Hepatocyte (in vitro differentiated cells): ENCODE measurements at regions not wholly inside any gene's neighbourhood (a gene's known extent, or its start where the extent isn't known, plus 50 kb on each side); places are given as distances from the start of the nearest gene placed in this dataset.

Experiments used
- DNase-seq: peaks from one replicate; pipeline ENCODE4 v3.0.0-alpha.2; 2016; ENCODE audit warnings: low spot score
- H2AFZ ChIP-seq: fragments of 200-600 bp; sonication (generic); 2 replicates; pipeline ENCODE4 v1.6.0; 2016; ENCODE audit warnings: antibody characterized with exemption, mild to moderate bottlenecking
- H3K27ac ChIP-seq: fragments of 200-600 bp; sonication (generic); 2 replicates; pipeline ENCODE4 v1.5.1; 2016; ENCODE audit warnings: mild to moderate bottlenecking
- H3K27me3 ChIP-seq: fragments of 200-600 bp; sonication (generic); 2 replicates; pipeline ENCODE4 v1.6.1; 2016
- H3K36me3 ChIP-seq: fragments of 200-600 bp; sonication (generic); replicated peaks from 2 replicates; pipeline ENCODE4 v1.5.1; 2016; ENCODE audit warnings: low read depth; ENCODE audit not compliant: insufficient read depth
- H3K4me1 ChIP-seq: fragments of 200-600 bp; sonication (generic); 2 replicates; pipeline ENCODE4 v1.5.1; 2016; ENCODE audit warnings: mild to moderate bottlenecking, moderate library complexity; ENCODE audit not compliant: insufficient read depth
- H3K4me2 ChIP-seq: fragments of 200-600 bp; sonication (generic); 2 replicates; pipeline ENCODE4 v1.6.0; 2016
- H3K4me3 ChIP-seq: fragments of 200-600 bp; sonication (generic); 2 replicates; pipeline ENCODE4 v1.5.1; 2016; ENCODE audit warnings: mild to moderate bottlenecking
- H3K79me2 ChIP-seq: fragments of 200-600 bp; sonication (generic); 2 replicates; pipeline ENCODE4 v1.6.0; 2017; ENCODE audit warnings: mild to moderate bottlenecking
- H3K9me2 ChIP-seq: fragments of 200-600 bp; sonication (generic); replicated peaks from 2 replicates; pipeline ENCODE4 v1.6.0; 2017; ENCODE audit warnings: mild to moderate bottlenecking; ENCODE audit not compliant: insufficient read depth
- H3K9me3 ChIP-seq: fragments of 200-600 bp; sonication (generic); 2 replicates; pipeline ENCODE4 v1.5.1; 2016; ENCODE audit warnings: low read depth, mild to moderate bottlenecking
- H4K20me1 ChIP-seq: fragments of 200-600 bp; sonication (generic); 2 replicates; pipeline ENCODE4 v1.6.0; 2016; ENCODE audit warnings: mild to moderate bottlenecking; ENCODE audit not compliant: insufficient read depth, poor library complexity, severe bottlenecking
- CTCF ChIP-seq: fragments of 200-600 bp; sonication (generic); IDR thresholded peaks from 2 replicates; pipeline ENCODE4 v1.5.1; 2016; ENCODE audit warnings: antibody characterized with exemption, mild to moderate bottlenecking; ENCODE audit not compliant: poor library complexity
- EZH2 ChIP-seq: fragments of 200-600 bp; sonication (generic); IDR thresholded peaks from 2 replicates; pipeline ENCODE4 v1.6.1; 2016; ENCODE audit warnings: antibody characterized with exemption, mild to moderate bottlenecking, borderline replicate concordance
- EZH2phosphoT487 ChIP-seq: fragments of 200-600 bp; sonication (generic); IDR thresholded peaks from one replicate; pipeline ENCODE4 v1.6.1; 2018; ENCODE audit warnings: antibody characterized with exemption, mild to moderate bottlenecking, low read depth, moderate library complexity; ENCODE audit not compliant: unreplicated experiment, severe bottlenecking
- WGBS: methylation state at CpG from one replicate; pipeline ENCODE4 v1.1.6; 2016; ENCODE audit warnings: low lambda C conversion rate; ENCODE audit errors: missing lambda C conversion rate; 5-methylcytosine and 5-hydroxymethylcytosine counted together

DNA sequence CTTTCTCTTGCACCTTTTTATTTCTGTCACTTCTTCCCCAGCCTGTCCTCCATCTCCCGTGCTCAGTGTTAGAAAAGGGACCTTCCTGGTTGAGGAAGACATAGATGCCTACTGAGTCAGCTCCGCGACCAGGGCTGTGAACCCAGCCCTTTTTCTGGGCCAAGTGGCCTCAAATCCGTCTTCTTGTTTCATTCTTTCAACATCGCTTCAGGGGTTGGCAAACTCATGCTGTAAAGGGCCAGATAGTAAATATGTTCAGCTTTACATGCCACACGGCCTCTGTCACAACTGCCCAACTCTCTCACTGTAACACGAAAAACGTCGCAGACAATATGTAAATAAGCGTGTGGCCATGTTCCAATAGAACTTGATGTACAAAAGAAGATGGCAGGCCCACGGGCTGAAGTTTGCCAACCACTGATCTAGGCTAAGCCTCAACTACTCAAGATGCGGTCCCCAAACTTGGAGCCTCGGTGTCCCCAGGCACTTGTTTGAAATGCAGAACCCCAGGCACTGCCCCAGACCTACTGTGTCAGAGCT is 338.4 kb downstream of the MN1 start:
- TF ChIP-seq EZH2phosphoT487 (no peak), CTCF (no peak), EZH2 (no peak)
- peaks cover 8% of the 10 kb centered on the region for H3K4me1 ChIP-seq
- H3K9me3 ChIP-seq: no peaks in the 10 kb centered on the region
- WGBS: 93% methylated on average over 13 of the region's 13 CpGs
- no peaks in the 10 kb centered on the region for H3K36me3 ChIP-seq
- H3K79me2 ChIP-seq: no peaks in the 10 kb centered on the region
- no peak for DNase-seq
- no peak overlapping the region for H2AFZ ChIP-seq
- no peaks in the 10 kb centered on the region for H4K20me1 ChIP-seq
- H3K9me2 ChIP-seq: no peaks in the 10 kb centered on the region
- H3K27me3 ChIP-seq: peaks cover 4% of the 10 kb centered on the region
- no peak overlapping the region for H3K4me3 ChIP-seq
- no peak overlapping the region for H3K4me2 ChIP-seq
- H3K27ac ChIP-seq: no peak overlapping the region

DNA sequence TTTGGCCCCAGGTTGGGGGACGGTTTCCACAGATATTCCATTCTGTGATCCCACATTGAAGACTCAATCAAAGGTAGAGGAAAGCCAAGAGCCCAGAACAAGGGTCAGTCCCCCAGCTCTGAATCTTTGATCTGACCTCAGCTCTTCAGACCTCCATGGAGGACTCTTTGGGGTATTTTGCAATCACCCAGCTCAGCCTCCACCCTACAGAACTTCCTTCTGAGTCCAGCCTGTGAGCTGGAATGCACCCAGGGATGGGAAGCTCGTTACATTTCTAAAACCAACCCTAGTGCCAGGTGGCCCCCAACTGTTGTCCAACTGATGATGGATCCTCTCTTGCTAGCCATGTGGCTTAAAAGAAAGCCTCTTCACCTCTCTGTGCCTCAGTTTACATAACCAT is 335.3 kb downstream of the MN1 start:
- Histone ChIP-seq H3K4me3 (no peak overlapping the region), H2AFZ (no peak overlapping the region), H3K27me3 (no peaks in the 10 kb centered on the region), H3K27ac (no peak overlapping the region), H3K4me2 (no peak overlapping the region), H3K4me1 (peaks cover 8% of the 10 kb centered on the region), H3K9me2 (no peaks in the 10 kb centered on the region), H3K9me3 (no peaks in the 10 kb centered on the region), H4K20me1 (no peaks in the 10 kb centered on the region), H3K79me2 (no peaks in the 10 kb centered on the region), H3K36me3 (no peaks in the 10 kb centered on the region)
- no peak for TF ChIP-seq EZH2
- TF ChIP-seq EZH2phosphoT487: no peak
- TF ChIP-seq CTCF: no peak
- 94% methylated on average over 2 of the region's 2 CpGs for WGBS
- no peak for DNase-seq

GRCh38 chr22:27466778-27467438 is 334.6 kb downstream of the MN1 start:
- no peak overlapping the region for H3K27ac ChIP-seq
- no peaks in the 10 kb centered on the region for H3K9me2 ChIP-seq

More at GRCh38 chr22:27466778-27467438, 334.6 kb downstream of the MN1 start:
- Histone ChIP-seq H3K4me3 (no peak overlapping the region), H3K27me3 (no peaks in the 10 kb centered on the region), H3K4me1 (peaks cover 5% of the 10 kb centered on the region), H3K79me2 (no peaks in the 10 kb centered on the region), H4K20me1 (no peaks in the 10 kb centered on the region), H3K36me3 (no peaks in the 10 kb centered on the region), H3K9me3 (no peaks in the 10 kb centered on the region), H3K4me2 (no peak overlapping the region), H2AFZ (no peak overlapping the region)
- 78% methylated on average over 7 of the region's 7 CpGs for WGBS
- no peak for TF ChIP-seq CTCF
- no peak for DNase-seq
